ENCODE measurements at regions not wholly inside any gene's neighbourhood (a gene's known extent, or its start where the extent isn't known, plus 50 kb on each side); places are given as distances from the start of the nearest gene placed in this dataset.
A peak's percentile ranks its signal among the peaks of the same experiment; 100 is the strongest.
"Not testable (repeated sequence)": the region's sequence is repeated elsewhere in the genome, so short reads cannot be mapped to it uniquely, and the experiment has no call there.

DNA sequence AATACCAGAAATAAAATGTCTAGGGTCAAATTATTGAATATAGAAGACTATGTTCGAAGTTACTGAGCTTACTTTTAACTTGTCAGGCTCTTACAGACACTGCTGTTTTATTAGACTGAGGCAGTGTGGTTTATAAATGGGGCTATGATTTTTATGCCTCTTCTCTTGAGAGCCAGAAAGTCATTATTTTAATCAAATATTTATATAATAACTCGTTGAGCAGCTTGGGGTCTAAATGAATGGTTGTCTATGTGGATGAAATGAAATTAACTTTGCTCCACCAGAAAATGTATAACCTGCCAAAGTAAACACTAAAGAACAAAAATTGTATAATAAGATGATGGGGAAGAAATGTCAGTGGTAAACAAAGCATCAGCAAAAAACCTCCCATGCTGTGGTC is 175.6 kb upstream of the THSD7A start:
- DNase-seq = no peak

GRCh38 chr7:12013983-12014382 is 182.0 kb upstream of the THSD7A start:
- DNase-seq = no peak

DNA sequence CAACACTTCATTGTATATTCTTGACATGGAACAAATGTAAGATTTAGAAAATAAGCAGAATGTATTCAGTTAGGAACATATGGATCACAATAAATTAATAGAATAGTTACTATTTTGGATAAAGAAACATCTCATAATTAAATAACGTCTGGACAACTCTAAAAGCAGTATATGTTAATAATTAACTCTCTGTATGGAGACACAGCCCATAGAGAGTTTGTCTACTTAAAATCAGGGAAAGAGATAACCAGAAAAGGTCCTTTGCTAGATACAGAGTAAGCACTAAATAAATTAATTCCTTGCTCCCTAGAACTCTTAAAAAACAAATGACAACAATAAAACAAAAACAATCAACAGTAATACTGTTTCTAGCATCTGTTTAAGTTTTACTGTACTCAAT is 184.4 kb upstream of the THSD7A start:
- no peak for DNase-seq

DNA sequence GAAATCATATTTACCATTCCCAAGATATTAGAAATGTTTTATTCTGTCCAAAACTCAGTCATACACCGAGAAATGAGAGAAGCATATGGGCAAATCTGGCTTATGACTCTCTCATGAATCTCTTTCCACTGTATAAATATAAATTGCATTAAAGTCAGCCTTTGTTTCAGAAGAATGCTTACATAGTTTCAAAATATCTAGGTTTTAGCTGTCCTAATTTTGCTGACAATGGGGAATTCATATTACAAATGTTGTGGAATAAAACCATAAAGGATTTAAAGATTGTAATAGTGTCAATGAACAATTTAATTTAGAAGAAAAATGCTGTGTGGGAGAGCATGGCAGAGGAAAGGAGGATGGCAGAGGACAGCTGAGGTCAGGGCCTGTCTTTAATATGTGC is 185.0 kb upstream of the THSD7A start:
- no peak for DNase-seq

DNA sequence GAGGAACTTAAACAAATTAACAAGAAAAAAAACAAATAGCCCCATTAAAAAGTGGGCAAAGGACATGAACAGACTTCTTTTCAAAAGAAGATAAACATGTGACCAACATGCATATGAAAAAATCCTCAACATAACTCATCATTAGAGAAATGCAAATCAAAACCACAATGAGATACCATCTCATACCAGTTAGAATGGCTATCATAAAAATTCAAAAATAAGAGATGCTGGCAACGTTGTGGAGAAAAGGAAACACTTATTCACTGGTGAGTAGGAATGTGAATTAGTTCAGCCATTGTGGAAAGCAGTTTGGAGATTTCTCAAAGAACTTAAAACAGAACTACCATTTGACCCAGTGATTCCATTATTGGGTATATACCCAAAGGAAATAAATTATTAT is 189.1 kb upstream of the TMEM106B start:
- DNase-seq = not testable (repeated sequence)

- DNase-seq = no peak
Measured at GRCh38 chr7:12025246-12025645, 185.8 kb upstream of the TMEM106B start.

DNA sequence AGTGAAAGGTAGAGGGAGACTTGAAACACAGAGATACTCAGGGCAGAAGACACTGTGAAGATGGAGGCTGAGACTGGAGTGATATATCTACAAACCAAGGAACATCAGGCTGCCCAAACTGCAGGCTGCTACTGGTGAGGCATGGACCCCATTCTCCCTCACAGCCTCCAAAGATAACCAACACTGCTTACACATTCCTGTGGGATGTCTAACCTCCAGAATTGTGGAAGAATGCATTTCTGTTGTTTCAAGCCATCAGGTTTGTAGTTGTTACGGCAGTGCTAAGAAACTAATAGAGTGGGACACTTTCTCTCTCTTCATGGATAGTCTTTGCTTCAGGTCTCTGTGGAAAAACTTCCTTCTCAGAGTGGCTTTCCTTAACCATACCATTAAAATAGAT is 182.6 kb upstream of the TMEM106B start:
- no peak for DNase-seq

- no peak for DNase-seq
Measured at GRCh38 chr7:12030116-12030515, 181.0 kb upstream of the TMEM106B start.

GRCh38 chr7:12031186-12031585 is 179.9 kb upstream of the TMEM106B start:
- DNase-seq = no peak

DNA sequence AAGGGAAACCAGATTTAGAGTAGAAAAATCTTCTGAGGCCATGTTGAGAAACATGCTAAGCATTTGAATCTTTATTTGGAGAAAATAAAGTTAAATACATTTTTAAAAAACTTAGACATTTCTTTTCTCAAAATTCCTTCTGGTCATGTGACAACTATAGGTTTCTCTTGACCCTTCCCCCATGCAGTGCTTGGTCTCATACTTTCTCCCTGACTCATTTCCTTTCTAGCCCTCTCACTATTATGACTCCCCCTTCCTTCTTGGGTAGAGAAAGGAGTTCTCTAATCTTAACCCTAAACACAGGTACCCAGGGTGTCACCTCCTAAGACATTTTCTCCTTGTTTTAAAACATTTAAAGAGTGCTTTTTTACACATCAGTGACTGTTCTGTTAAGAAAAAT is 179.5 kb upstream of the TMEM106B start:
- DNase-seq = no peak

DNA sequence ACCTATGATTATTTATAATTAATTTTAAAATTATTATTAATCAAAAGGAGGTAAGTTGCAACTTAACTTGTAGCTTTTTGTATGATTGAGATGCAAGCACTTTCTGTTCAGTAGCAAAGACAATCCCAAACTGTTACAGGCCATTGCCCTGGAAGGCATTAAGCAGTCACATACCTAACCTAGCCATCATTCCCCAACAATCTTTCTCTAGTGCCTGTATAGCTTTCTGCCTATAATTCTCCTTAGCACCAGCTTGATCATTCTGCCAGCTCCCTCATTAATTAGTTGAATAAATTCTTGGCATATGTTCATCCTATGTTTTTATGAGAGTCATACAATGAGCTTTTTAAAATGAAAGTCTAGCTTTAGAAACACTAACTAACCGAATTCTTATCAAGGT is 178.9 kb upstream of the TMEM106B start:
- no peak for DNase-seq

DNA sequence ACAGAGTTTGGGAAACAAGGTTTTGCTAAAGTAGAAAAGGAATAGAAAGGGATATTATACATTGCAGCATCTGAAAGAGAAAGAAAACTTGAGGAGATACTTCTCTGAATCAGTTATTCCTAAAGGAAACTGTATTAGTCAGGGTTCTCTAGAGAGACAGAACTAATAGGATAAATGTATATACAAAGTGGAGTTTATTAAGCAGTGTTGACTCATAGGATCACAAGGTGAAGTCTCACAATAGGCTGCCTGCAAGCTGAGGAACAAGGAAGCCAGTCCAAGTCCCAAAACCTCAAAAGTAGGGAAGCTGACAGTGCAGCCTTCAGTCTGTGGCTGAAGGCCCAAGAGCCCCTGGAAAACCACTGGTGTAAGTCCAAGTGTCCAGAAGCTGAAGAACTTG is 167.6 kb upstream of the TMEM106B start:
- DNase-seq = not testable (repeated sequence)

- DNase-seq = no peak
Measured at GRCh38 chr7:12052211-12052610, 158.9 kb upstream of the TMEM106B start.

DNA sequence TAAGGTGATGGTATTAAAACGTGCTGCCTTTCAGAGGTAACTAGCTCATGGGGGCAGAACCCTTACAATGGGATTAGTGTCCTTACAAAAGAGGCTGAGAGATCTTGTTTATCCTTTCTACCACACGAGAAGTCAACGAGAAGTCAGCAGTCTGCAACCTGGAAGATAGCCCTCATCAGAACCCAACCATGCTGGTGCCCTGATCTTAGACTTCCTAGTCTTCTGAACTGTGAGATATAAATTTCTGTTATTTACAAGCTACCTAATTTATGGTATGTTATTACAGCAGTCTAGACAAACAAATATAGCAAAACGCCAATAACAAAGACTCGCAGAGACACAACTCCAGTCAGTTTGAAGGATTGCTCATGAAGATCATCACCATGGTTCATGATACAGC is 157.5 kb upstream of the TMEM106B start:
- no peak for DNase-seq

GRCh38 chr7:12054830-12055229 is 156.3 kb upstream of the TMEM106B start:
- no peak for DNase-seq

DNA sequence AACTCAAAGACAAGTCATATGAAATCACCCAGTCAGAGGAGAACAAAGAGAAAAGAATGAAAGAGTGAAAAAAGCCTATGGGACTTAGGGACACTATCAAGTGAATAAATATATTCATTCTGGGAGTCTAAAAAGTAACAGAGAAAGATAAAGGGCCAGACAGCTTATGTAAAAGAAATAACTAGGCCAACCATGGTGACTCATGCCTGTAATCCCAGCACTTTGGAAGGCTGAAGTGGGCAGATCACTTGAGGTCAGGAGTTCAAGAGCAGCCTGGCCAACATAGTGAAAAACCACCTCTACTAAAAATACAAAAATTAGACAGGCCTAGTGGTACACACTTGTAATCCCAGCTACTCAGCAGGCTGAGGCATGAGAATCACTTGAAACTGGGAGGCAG is 154.7 kb upstream of the TMEM106B start:
- DNase-seq = no peak

DNA sequence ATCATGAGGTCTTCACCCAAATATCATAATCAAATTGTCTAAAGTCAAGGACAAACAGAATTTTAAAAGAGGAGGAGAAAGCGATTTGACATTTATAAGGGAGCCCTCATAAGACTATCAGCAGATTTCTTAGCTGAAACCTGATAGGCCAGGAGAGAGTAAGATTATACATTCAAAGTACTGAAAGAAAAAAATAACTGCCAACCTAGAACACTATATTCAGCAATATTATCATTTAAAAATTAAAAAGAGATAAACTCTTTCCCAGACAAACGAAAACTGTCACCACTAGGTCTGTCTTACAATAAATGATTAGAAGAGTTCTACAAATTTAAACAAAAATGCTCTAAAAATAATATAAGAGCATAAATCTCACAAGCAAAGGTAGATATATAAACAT is 154.1 kb upstream of the TMEM106B start:
- no peak for DNase-seq

GRCh38 chr7:12062062-12062461 is 149.0 kb upstream of the TMEM106B start:
- DNase-seq = no peak

DNA sequence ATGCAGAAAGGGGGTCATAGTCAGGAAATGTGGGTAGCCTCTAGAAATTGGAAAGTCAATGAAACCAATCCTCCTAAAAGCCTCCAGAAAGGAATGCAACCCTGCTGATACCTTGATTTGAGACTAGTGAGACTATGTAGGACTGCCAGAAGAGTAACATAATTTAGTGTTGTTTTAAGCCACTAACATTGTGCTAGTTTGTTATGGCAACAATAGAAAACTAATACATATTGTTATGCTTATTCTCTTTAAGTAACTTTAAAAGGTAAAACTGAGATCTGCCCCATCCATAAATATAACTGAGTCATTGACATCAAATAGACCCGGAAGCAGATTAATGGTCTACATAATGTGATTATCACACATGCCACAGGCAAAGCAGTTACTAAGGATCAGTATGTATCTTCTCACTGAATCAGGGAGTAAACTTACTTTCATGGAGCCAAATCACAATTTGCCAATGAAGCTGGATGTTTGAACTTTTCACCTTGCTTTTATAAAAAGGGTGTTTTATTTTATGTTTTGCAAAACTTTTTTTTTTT is 146.4 kb upstream of the TMEM106B start:
- DNase-seq = no peak

GRCh38 chr7:12066004-12066403 is 145.1 kb upstream of the TMEM106B start:
- no peak for DNase-seq

GRCh38 chr7:12066521-12066920 is 144.6 kb upstream of the TMEM106B start:
- no peak for DNase-seq

DNA sequence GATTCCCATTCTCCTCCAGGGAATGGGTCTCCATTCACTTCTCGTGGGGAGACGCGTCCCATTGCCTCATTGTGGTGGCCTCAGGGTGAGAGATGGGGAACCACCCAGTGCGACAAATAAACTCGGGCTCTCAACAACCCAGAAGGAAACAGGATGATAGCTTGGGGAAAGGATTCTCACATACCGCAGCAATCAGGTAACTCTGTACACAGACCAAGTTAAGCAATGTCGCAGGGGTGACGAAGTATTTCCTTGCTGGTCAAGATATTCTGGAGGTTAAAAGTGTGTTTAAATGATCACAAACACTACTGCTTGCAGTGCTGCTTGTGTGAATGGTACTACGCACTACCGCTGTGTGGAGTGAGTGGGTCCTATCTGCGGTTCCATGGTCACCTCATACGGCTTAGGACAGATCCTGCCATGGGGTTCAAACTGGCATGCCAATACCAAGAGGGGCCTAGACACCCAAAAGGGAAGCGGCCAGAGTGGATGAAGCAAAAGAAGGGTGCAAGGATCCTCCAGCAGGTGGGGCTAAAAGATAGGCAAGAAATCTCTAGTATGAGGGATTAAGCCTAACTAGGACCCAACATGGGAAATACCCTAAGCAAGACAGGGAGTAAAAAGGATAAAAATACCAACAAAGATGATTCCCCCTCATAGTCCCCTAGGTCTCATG is 143.8 kb upstream of the TMEM106B start:
- peak; percentile 67 for DNase-seq

DNA sequence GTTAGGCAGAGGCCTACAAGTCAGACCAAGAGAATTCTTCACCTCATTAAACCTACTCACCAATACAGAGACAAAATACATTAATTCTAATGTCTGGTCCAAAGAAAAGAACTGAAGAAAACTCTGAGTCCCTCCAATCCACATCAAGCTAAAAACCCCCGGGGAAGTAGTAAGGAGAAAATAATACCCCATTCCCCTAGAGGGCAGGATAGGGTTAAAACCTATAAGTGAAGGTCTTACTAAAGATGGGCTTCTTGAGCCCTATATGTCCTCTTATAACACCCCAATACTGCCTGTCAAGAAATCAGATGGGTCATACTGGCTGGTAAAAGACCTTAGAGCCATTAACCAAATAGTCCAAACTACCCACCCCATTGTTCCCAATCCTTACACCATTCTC is 141.3 kb upstream of the TMEM106B start:
- no peak for DNase-seq

DNA sequence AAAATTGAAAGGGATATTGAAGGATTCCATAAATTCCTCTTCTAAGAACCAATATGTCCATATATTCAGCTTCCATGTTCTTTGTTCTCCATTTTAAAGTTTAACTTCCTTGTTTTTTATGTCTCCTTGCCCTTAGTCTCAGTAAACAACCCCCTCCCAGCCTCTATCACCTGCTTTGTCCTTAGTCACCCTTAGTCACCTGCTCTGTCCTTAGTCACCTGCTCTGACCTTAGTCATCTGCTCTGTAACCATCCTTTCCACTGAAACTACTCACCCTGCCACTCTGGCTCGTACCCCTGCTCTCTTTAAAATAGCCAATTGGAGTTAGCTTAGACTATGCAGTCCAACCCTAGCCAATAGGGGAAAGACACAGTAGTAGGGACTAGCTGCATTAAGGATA is 136.2 kb upstream of the TMEM106B start:
- no peak for DNase-seq

- no peak for DNase-seq
Measured at GRCh38 chr7:12080006-12080405, 131.1 kb upstream of the TMEM106B start.
